Astrocyte of the cerebellum (primary cell): ENCODE measurements at regions not wholly inside any gene's neighbourhood (a gene's known extent, or its start where the extent isn't known, plus 50 kb on each side); places are given as distances from the start of the nearest gene placed in this dataset.

Experiments used
- DNase-seq: peaks from one replicate; pipeline ENCODE4 v3.0.0-alpha.2; 2011; ENCODE audit warnings: low read depth
- H3K4me3 ChIP-seq: 2 replicates; pipeline ENCODE4 v1.5.1; 2011; ENCODE audit warnings: mild to moderate bottlenecking, low read depth, low read length, moderate library complexity
- CTCF ChIP-seq: IDR thresholded peaks from 2 replicates; pipeline ENCODE4 v1.5.1; 2012; ENCODE audit warnings: low read length, low read depth, moderate library complexity, mild to moderate bottlenecking; ENCODE audit errors: missing control alignments
- in situ Hi-C: cut with HindIII; loops from 2 replicates; pipeline ENCODE4 v1.10.0; 2017; ENCODE audit warnings: low sequenced_read_pairs

- in situ Hi-C loops: no loop called here
- no peak overlapping the region for H3K4me3 ChIP-seq
- DNase-seq: no peak
- no peak for TF ChIP-seq CTCF
Measured at GRCh38 chr7:125257617-125258016, 328.0 kb upstream of the POT1 start.

- no peak for TF ChIP-seq CTCF
- in situ Hi-C loops: no loop called here
- no peak overlapping the region for H3K4me3 ChIP-seq
- no peak for DNase-seq
Measured at GRCh38 chr7:125256446-125256845, 326.8 kb upstream of the POT1 start.

- no peak for TF ChIP-seq CTCF
- DNase-seq: no peak
- no peak overlapping the region for H3K4me3 ChIP-seq
- in situ Hi-C loops: no loop called here
Measured at GRCh38 chr7:125255810-125256209, 326.2 kb upstream of the POT1 start.

- in situ Hi-C loops: loop anchor here (5.0 kb wide), 1 partner anchor 42 kb away; no protein-coding TSS in a partner anchor
- H3K4me3 ChIP-seq: no peak overlapping the region
- TF ChIP-seq CTCF: no peak
- DNase-seq: no peak
Measured at GRCh38 chr7:125254566-125254965, 324.9 kb upstream of the POT1 start.

GRCh38 chr7:125253452-125254190 lies 324.0 kb upstream of the POT1 start:
- in situ Hi-C loops: loop anchor here (5.0 kb wide), 1 partner anchor 41 kb away; no protein-coding TSS in a partner anchor
- TF ChIP-seq CTCF: no peak
- H3K4me3 ChIP-seq: no peak overlapping the region
- no peak for DNase-seq

GRCh38 chr7:125247514-125248098 lies 318.0 kb upstream of the POT1 start:
- in situ Hi-C loops: no loop called here
- no peak for DNase-seq
- no peak for TF ChIP-seq CTCF
- no peak overlapping the region for H3K4me3 ChIP-seq
